Kidney (tissue), 13 donors: ENCODE measurements at regions not wholly inside any gene's neighbourhood (a gene's known extent, or its start where the extent isn't known, plus 50 kb on each side); places are given as distances from the start of the nearest gene placed in this dataset.

ENCODE experiments used
- DNase-seq, 5 donors: peaks; one replicate each; pipeline ENCODE4 v3.0.0-alpha.2; 2013 to 2020
- FAIRE-seq: peaks from 2 replicates; lab custom pipeline; 2012; peaks lifted over from hg19 to GRCh38; lab: Jason Lieb, UNC
- H3K27ac ChIP-seq, 2 donors: one replicate each; pipeline ENCODE4 v1.7.0; 2013; ENCODE audit warnings: low read depth in 2 of 2, low read length in 2 of 2, inconsistent platforms in 1 of 2
- H3K27me3 ChIP-seq: one replicate; pipeline ENCODE4 v1.7.1; 2013; ENCODE audit warnings: low read length, inconsistent platforms; ENCODE audit not compliant: control insufficient read depth, insufficient read depth
- H3K36me3 ChIP-seq, 3 donors: one replicate each; pipeline versions ENCODE4 v1.7.0 to v1.7.1; 2013; ENCODE audit warnings: low read length in 3 of 3, control low read depth in 1 of 3, inconsistent platforms in 1 of 3; ENCODE audit not compliant: insufficient read depth in 3 of 3, control insufficient read depth in 2 of 3
- H3K4me1 ChIP-seq, 3 donors: one replicate each; pipeline versions ENCODE4 v1.7.0 to v1.7.1; 2013; ENCODE audit warnings: low read length in 3 of 3, inconsistent platforms in 1 of 3, low read depth in 1 of 3; ENCODE audit not compliant: control insufficient read depth in 2 of 3, insufficient read depth in 2 of 3
- H3K4me3 ChIP-seq, 3 donors: one replicate each; pipeline versions ENCODE4 v1.7.0 to v1.8.1; 2013; ENCODE audit warnings: low read length in 3 of 3, control low read depth in 1 of 3, inconsistent platforms in 1 of 3
- H3K9ac ChIP-seq, 3 donors: one replicate each; pipeline versions ENCODE4 v1.7.0 to v1.7.1; 2013; ENCODE audit warnings: low read length in 3 of 3, control low read depth in 1 of 3, inconsistent platforms in 1 of 3
- H3K9me3 ChIP-seq, 3 donors: one replicate each; pipeline versions ENCODE4 v1.7.0 to v1.7.1; 2013; ENCODE audit warnings: low read length in 3 of 3, control low read depth in 1 of 3, inconsistent platforms in 1 of 3; ENCODE audit not compliant: control insufficient read depth in 2 of 3, insufficient read depth in 1 of 3
- intact Hi-C: fragments of 100-400 bp; cut with DNase I; formaldehyde crosslinking; loops from one replicate; pipeline ENCODE4 v1.11.1; 2022
- TF ChIP-seq, protein P1 (sequence below): IDR thresholded peaks from 3 replicates; pipeline ENCODE4 v1.5.1; 2012; ENCODE audit warnings: mild to moderate bottlenecking, moderate library complexity, borderline replicate concordance; ENCODE audit not compliant: insufficient read depth; ENCODE audit errors: extremely low read depth
- donor health status: control.
- donor health status: control.
- donor health status: control.
- donor health status: control.
- donor health status: control.
- donor health status: DM: yes; HTN: yes; CAD: no.
- donor health status: Normal renal cell carcinoma (clear cell type).

DNA sequence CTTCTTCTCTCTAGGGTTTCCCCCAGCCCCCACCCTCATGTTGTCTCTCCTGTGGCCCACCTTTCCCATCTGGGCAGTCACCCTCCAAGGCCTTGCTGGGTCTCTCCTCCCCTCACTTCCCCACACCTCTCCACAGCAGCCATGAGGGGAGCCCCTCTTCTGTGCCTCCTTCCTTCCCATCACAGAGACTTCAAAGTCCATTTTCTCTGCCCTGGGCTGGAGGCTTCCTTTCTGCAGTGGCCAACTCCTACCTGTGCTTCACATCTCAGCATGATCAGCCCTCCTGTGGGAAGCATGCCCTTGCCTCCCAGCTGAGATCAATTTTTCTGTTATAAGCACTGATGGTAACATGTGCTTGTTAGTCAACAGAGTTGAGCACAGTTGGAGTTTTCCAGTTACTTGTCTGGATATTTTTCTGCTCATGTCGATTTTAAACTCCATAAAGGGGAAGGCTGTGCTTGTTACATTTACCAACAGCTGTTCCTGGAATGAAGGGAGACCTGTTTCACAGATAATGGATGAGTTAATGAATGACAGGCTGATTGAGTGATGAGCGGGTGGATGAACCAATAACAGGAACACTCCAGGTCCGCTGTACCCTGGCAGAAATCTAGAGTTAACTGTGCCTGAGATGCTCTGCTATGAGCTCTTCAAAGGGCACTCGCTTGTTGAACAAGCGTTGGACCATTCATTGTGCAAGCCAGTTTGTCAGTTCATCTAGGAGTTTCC is 71.4 kb upstream of the PRSS58 start:
- Histone ChIP-seq H3K9ac (no peak overlapping the region), H3K9me3 (no peaks in the 10 kb centered on the region), H3K4me1 (no peaks in the 10 kb centered on the region), H3K27ac (no peak overlapping the region), H3K36me3 (no peaks in the 10 kb centered on the region), H3K4me3 (no peak overlapping the region), H3K27me3 (no peaks in the 10 kb centered on the region)
- intact Hi-C loops = no loop called here
- peak in 2 of 5 donors; percentile 44 to 61 for DNase-seq
- TF ChIP-seq, protein P1, sequence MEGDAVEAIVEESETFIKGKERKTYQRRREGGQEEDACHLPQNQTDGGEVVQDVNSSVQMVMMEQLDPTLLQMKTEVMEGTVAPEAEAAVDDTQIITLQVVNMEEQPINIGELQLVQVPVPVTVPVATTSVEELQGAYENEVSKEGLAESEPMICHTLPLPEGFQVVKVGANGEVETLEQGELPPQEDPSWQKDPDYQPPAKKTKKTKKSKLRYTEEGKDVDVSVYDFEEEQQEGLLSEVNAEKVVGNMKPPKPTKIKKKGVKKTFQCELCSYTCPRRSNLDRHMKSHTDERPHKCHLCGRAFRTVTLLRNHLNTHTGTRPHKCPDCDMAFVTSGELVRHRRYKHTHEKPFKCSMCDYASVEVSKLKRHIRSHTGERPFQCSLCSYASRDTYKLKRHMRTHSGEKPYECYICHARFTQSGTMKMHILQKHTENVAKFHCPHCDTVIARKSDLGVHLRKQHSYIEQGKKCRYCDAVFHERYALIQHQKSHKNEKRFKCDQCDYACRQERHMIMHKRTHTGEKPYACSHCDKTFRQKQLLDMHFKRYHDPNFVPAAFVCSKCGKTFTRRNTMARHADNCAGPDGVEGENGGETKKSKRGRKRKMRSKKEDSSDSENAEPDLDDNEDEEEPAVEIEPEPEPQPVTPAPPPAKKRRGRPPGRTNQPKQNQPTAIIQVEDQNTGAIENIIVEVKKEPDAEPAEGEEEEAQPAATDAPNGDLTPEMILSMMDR = no peak
- no peak for FAIRE-seq

DNA sequence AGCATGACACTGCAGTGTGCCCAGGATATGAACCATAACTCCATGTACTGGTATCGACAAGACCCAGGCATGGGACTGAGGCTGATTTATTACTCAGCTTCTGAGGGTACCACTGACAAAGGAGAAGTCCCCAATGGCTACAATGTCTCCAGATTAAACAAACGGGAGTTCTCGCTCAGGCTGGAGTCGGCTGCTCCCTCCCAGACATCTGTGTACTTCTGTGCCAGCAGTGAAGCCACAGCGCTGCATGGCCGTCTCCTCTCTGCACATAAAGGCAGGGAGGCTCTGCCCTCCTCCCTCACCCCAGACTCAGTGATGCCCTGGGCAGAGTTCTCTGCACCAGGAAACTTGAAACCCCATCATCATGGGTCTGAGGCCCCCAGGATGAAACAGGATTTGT is 70.7 kb upstream of the PRSS58 start:
- Histone ChIP-seq H3K4me1 (no peaks in the 10 kb centered on the region), H3K9ac (no peak overlapping the region), H3K4me3 (no peak overlapping the region), H3K36me3 (no peaks in the 10 kb centered on the region), H3K27ac (no peak overlapping the region), H3K27me3 (no peaks in the 10 kb centered on the region), H3K9me3 (no peaks in the 10 kb centered on the region)
- intact Hi-C loops = no loop called here
- no peak for FAIRE-seq
- TF ChIP-seq, protein P1 = no peak
- DNase-seq = no peak

DNA sequence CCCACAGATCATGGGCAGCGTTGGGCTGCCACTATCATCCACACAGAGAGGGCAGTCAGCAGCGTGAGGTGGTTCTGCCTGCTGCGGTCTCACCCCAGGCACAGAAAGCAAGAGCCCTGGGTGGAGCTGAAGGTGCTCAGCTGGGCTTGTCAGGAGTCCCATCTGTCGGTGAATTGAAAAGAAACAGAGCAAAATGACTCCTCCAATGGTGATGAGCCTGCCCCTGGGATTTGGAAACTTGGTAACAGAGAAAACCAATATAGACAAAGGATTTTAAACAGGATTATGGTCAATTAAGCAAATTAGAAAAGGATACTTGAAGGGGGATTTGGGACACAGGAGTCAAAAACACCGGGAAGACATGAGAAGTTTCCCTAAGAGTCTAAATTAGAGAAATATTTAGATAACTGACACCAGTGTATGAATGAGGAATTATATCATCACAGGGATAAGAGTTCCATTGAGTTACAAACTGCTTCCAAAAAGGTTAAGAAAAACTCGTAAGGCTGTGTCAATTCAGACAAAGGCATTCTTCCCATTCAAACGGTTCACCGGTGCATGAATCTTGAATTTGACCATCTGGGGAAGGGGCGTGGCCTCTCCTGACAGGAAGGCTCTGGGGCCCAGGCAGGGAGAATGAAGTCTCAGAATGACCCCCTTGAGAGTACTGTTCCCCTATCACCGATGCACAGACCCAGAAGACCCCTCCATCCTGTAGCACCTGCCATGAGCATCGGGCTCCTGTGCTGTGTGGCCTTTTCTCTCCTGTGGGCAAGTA is 70.0 kb upstream of the PRSS58 start:
- intact Hi-C loops = no loop called here
- no peaks in the 10 kb centered on the region for H3K9me3 ChIP-seq
- H3K9ac ChIP-seq = no peak overlapping the region
- H3K4me3 ChIP-seq = no peak overlapping the region
- no peak overlapping the region for H3K27ac ChIP-seq
- TF ChIP-seq, protein P1 = no peak
- H3K4me1 ChIP-seq = no peaks in the 10 kb centered on the region
- H3K36me3 ChIP-seq = no peaks in the 10 kb centered on the region
- no peaks in the 10 kb centered on the region for H3K27me3 ChIP-seq
- DNase-seq = peak in 4 of 5 donors; percentile 62 to 78 (median 72)
- FAIRE-seq = no peak
